Liver (tissue), 8 donors: ENCODE measurements at regions not wholly inside any gene's neighbourhood (a gene's known extent, or its start where the extent isn't known, plus 50 kb on each side); places are given as distances from the start of the nearest gene placed in this dataset.

Source experiments
- DNase-seq: peaks from one replicate; pipeline ENCODE4 v3.0.0-alpha.2; 2017; ENCODE audit warnings: low spot score
- H3K27ac ChIP-seq, 2 donors: one replicate each; pipeline ENCODE4 v1.7.0; 2013; ENCODE audit warnings: inconsistent platforms in 2 of 2, low read length in 2 of 2, control low read depth in 1 of 2, low read depth in 1 of 2, mild to moderate bottlenecking in 1 of 2
- H3K27me3 ChIP-seq, 4 donors: one replicate each; pipeline versions ENCODE4 v1.6.1 to v1.7.0; 2013; ENCODE audit warnings: low read length in 3 of 4, inconsistent platforms in 1 of 4, mild to moderate bottlenecking in 1 of 4, moderate library complexity in 1 of 4; ENCODE audit not compliant: control insufficient read depth in 4 of 4, insufficient read depth in 4 of 4
- H3K36me3 ChIP-seq, 4 donors: one replicate each; pipeline versions ENCODE4 v1.6.1 to v1.7.0; 2013; ENCODE audit warnings: low read length in 3 of 4, mild to moderate bottlenecking in 3 of 4, low read depth in 1 of 4, moderate library complexity in 1 of 4; ENCODE audit not compliant: control insufficient read depth in 4 of 4, insufficient read depth in 3 of 4
- H3K4me1 ChIP-seq, 4 donors: one replicate each; pipeline versions ENCODE4 v1.6.1 to v1.7.0; 2013; ENCODE audit warnings: low read length in 3 of 4, mild to moderate bottlenecking in 3 of 4, moderate library complexity in 1 of 4; ENCODE audit not compliant: control insufficient read depth in 4 of 4, insufficient read depth in 4 of 4
- H3K4me3 ChIP-seq, 3 donors: one replicate each; pipeline versions ENCODE4 v1.6.1 to v1.7.0; 2013; ENCODE audit warnings: low read length in 3 of 3, control low read depth in 1 of 3, low read depth in 1 of 3, mild to moderate bottlenecking in 1 of 3
- H3K9ac ChIP-seq, 2 donors: one replicate each; pipeline ENCODE4 v1.7.0; 2013; ENCODE audit warnings: low read length in 2 of 2, mild to moderate bottlenecking in 2 of 2, moderate library complexity in 2 of 2, control low read depth in 1 of 2, low read depth in 1 of 2
- H3K9me3 ChIP-seq, 4 donors: one replicate each; pipeline versions ENCODE4 v1.6.1 to v1.7.0; 2013; ENCODE audit warnings: low read length in 3 of 4; ENCODE audit not compliant: control insufficient read depth in 4 of 4
- ATF3 ChIP-seq: IDR thresholded peaks from 2 replicates; pipeline ENCODE4 v1.6.1; 2016; ENCODE audit warnings: antibody characterized with exemption
- CTCF ChIP-seq: fragments of 150-350 bp; IDR thresholded peaks from 2 replicates; pipeline ENCODE4 v1.5.1; 2017; ENCODE audit warnings: improper control_type of control experiment, low read depth, low read length; ENCODE audit not compliant: missing input control
- EGR1 ChIP-seq, 2 donors: IDR thresholded peaks; 2 replicates each; pipeline ENCODE4 v1.6.1; 2016 to 2018; ENCODE audit warnings: antibody characterized with exemption in 2 of 2, low read depth in 2 of 2
- FOXA1 ChIP-seq: IDR thresholded peaks from 2 replicates; pipeline ENCODE4 v1.6.1; 2016; ENCODE audit warnings: antibody characterized with exemption
- FOXA2 ChIP-seq: IDR thresholded peaks from 2 replicates; pipeline ENCODE4 v1.6.1; 2016; ENCODE audit warnings: antibody characterized with exemption
- GABPA ChIP-seq, 2 donors: IDR thresholded peaks in 1 of 2; conservative IDR thresholded peaks in 1 of 2; 2 replicates each; pipeline ENCODE4 v1.6.1; 2016; ENCODE audit warnings: antibody characterized with exemption in 2 of 2, mild to moderate bottlenecking in 1 of 2, moderate library complexity in 1 of 2
- HNF4A ChIP-seq, 2 donors: conservative IDR thresholded peaks; 2 replicates each; pipeline ENCODE4 v1.6.1; 2016; ENCODE audit warnings: antibody characterized with exemption in 2 of 2, mild to moderate bottlenecking in 2 of 2
- HNF4G ChIP-seq: IDR thresholded peaks from 2 replicates; pipeline ENCODE4 v1.6.1; 2016; ENCODE audit warnings: antibody characterized with exemption
- JUND ChIP-seq, 2 donors: IDR thresholded peaks; 2 replicates each; pipeline ENCODE4 v1.6.1; 2016; ENCODE audit warnings: antibody characterized with exemption in 2 of 2
- NR2F2 ChIP-seq: IDR thresholded peaks from 2 replicates; pipeline ENCODE4 v1.6.1; 2016; ENCODE audit warnings: antibody characterized with exemption
- RAD21 ChIP-seq, 2 donors: IDR thresholded peaks; 2 replicates each; pipeline ENCODE4 v1.6.1; 2016; ENCODE audit warnings: antibody characterized with exemption in 2 of 2, mild to moderate bottlenecking in 2 of 2
- REST ChIP-seq: IDR thresholded peaks from 2 replicates; pipeline ENCODE4 v1.6.1; 2016; ENCODE audit warnings: antibody characterized with exemption, mild to moderate bottlenecking
- RXRA ChIP-seq, 2 donors: IDR thresholded peaks; 2 replicates each; pipeline ENCODE4 v1.6.1; 2017 to 2018; ENCODE audit warnings: antibody characterized with exemption in 2 of 2, mild to moderate bottlenecking in 1 of 2
- SP1 ChIP-seq: IDR thresholded peaks from 2 replicates; pipeline ENCODE4 v1.6.1; 2018; ENCODE audit warnings: antibody characterized with exemption, mild to moderate bottlenecking
- TAF1 ChIP-seq: conservative IDR thresholded peaks from 2 replicates; pipeline ENCODE4 v1.6.1; 2016; ENCODE audit warnings: antibody characterized with exemption, mild to moderate bottlenecking
- YY1 ChIP-seq: IDR thresholded peaks from 2 replicates; pipeline ENCODE4 v1.6.1; 2016; ENCODE audit warnings: antibody characterized with exemption, mild to moderate bottlenecking
- WGBS: extraction: QIAGEN DNeasy Blood & Tissue Kit; methylation state at CpG from one replicate; pipeline ENCODE4 v1.1.7; 2013; 5-methylcytosine and 5-hydroxymethylcytosine counted together
- TF ChIP-seq, protein P1 (sequence below): IDR thresholded peaks from 2 replicates; pipeline ENCODE4 v1.6.1; 2016; ENCODE audit warnings: antibody characterized with exemption
- TF ChIP-seq, protein P2 (sequence below): IDR thresholded peaks from 2 replicates; pipeline ENCODE4 v1.6.1; 2016; ENCODE audit warnings: antibody characterized with exemption
- donor health status: healthy.
- donor health status: healthy.
- donor health status: healthy.
- donor health status: healthy.
- donor health status: healthy.

- Histone ChIP-seq H3K27me3 (no peaks in the 10 kb centered on the region), H3K4me3 (no peak overlapping the region), H3K9ac (no peak overlapping the region), H3K27ac (no peak overlapping the region), H3K4me1 (no peaks in the 10 kb centered on the region), H3K9me3 (peaks cover 0 to 3% (median 0%) of the 10 kb centered on the region in 4 donors), H3K36me3 (no peaks in the 10 kb centered on the region)
- no peak for TF ChIP-seq EGR1 (IDR thresholded peaks at IDR 0.05; ENCODE audit: low read depth in 2 of 2)
- TF ChIP-seq, protein P1, sequence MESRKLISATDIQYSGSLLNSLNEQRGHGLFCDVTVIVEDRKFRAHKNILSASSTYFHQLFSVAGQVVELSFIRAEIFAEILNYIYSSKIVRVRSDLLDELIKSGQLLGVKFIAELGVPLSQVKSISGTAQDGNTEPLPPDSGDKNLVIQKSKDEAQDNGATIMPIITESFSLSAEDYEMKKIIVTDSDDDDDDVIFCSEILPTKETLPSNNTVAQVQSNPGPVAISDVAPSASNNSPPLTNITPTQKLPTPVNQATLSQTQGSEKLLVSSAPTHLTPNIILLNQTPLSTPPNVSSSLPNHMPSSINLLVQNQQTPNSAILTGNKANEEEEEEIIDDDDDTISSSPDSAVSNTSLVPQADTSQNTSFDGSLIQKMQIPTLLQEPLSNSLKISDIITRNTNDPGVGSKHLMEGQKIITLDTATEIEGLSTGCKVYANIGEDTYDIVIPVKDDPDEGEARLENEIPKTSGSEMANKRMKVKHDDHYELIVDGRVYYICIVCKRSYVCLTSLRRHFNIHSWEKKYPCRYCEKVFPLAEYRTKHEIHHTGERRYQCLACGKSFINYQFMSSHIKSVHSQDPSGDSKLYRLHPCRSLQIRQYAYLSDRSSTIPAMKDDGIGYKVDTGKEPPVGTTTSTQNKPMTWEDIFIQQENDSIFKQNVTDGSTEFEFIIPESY = no peak
- TF ChIP-seq NR2F2 = no peak
- TF ChIP-seq RAD21 (IDR thresholded peaks at IDR 0.05) = no peak
- no peak for TF ChIP-seq SP1
- no peak for TF ChIP-seq FOXA1
- TF ChIP-seq HNF4A (conservative IDR thresholded peaks at IDR 0.05) = no peak
- TF ChIP-seq GABPA (IDR thresholded peaks at IDR 0.05 in 1 of 2, conservative IDR thresholded peaks at IDR 0.05 in 1 of 2) = no peak
- TF ChIP-seq, protein P2, sequence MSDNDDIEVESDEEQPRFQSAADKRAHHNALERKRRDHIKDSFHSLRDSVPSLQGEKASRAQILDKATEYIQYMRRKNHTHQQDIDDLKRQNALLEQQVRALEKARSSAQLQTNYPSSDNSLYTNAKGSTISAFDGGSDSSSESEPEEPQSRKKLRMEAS = no peak
- no peak for TF ChIP-seq TAF1
- no peak for TF ChIP-seq HNF4G
- no peak for TF ChIP-seq RXRA (IDR thresholded peaks at IDR 0.05)
- no peak for TF ChIP-seq JUND (IDR thresholded peaks at IDR 0.05)
- TF ChIP-seq CTCF = no peak
- TF ChIP-seq REST = no peak
- no peak for TF ChIP-seq FOXA2
- no peak for TF ChIP-seq ATF3
- TF ChIP-seq YY1 = no peak
- 78% methylated on average over 9 of the region's 9 CpGs for WGBS
- no peak for DNase-seq
These were observed 480.0 kb upstream of the IZUMO3 start for GRCh38 chr9:25025686-25026085.
